ENCODE measurements at regions not wholly inside any gene's neighbourhood (a gene's known extent, or its start where the extent isn't known, plus 50 kb on each side); places are given as distances from the start of the nearest gene placed in this dataset.

- DNase-seq (ENCODE audit: low read depth in 2 of 2) = no peak
Measured at GRCh38 chr14:55500219-55500701, 59.8 kb upstream of the TBPL2 start.

- DNase-seq (ENCODE audit: low read depth in 2 of 2) = no peak
Measured at GRCh38 chr14:55500708-55501107, 60.3 kb upstream of the TBPL2 start.

- DNase-seq (ENCODE audit: low read depth in 2 of 2) = no peak
Measured at GRCh38 chr14:55502746-55503284, 62.4 kb upstream of the TBPL2 start.

DNA sequence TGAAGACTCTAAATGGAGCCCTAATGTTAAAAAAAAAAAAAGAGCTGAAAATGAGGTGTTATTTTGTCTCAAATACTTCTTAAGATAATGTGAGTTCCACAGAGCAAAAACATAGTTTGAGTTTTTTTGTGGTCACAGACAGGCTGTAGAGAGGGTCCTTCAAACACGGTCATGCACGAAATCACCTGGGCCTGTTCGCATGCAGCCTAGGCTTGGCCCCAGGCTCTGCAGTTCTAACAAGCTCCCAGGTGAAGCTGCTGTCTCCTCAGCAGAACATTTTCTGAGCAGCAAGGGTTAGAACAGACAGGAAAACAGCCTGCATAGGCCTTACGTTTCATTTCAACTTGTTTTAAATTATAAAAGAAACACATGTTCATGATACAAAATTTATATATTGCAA lies 65.4 kb upstream of the TBPL2 start:
- DNase-seq (ENCODE audit: low read depth in 2 of 2) = no peak

GRCh38 chr14:55508676-55509075 lies 68.3 kb upstream of the TBPL2 start:
- no peak for DNase-seq (ENCODE audit: low read depth in 2 of 2)

DNA sequence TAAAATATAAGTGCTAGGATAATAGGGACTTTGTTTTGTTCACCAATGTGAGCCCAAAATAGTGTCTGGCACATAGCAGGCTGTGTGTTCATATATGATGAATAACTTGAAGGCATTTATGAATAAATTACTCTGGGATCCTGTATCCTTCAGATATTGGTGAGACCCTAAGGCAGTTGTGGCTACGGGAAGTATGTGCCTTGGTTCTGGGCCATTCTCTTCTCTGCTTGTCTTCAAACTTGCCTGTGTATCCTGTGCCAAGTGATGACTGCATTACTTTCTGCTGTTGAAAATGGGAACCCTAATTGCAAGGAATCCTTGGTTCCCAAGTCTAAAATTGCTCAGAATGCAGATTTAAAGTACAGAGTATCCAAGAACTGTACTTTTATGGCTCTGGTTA lies 67.6 kb upstream of the KTN1 start:
- DNase-seq (ENCODE audit: low read depth in 2 of 2) = no peak

DNA sequence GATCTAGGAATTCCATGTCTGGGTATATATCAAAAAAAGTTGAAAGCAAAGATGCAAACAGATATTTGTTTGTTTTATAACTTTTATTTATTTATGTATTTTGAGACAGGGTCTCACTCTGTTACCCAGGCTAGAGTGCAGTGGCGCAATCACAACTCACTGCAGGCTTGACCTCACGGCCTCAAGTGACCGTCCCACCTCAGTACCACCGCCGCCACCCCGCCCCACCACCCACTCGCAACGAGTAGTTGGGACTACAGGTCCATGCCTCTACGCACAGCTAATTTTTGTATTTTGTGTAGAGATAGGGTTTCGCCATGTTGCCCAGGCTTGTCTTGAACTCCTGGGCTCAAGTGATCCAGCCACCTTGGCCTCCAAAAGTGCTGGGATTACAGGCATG lies 66.5 kb upstream of the KTN1 start:
- DNase-seq (ENCODE audit: low read depth in 2 of 2) = no peak

DNA sequence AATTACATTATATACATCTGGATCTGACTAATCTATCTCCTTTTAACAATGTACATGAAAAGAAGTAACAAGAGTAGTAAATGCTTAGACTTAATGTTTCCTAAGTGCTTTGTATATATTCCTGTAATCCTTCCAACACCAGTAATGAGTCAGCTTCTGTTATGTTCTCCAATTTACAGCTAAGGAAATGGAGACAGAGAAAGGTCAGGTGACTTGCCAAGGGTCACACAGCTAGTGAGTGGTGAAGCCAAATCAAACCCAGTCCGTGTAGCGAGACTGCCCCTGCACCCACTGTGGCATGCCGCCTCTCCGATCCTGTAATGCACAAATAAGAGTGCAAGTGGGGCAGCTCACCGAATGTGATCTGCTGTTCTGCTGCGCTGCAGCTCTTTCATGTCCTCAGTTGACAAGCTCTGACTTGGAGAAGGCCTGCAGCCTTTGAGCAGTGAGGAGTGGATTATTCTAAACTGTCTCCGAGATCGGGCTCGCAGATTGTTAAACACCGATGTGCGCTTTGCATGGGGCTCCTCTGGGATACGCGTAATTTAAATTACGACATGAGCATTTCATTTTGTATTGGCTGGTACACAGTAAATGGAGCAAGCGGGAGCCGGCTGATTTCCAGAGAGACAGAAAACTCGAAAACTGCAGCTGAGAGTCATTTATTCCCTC lies 65.1 kb upstream of the KTN1 start:
- peak; percentile 73 to 91 for DNase-seq (ENCODE audit: low read depth in 2 of 2)

DNA sequence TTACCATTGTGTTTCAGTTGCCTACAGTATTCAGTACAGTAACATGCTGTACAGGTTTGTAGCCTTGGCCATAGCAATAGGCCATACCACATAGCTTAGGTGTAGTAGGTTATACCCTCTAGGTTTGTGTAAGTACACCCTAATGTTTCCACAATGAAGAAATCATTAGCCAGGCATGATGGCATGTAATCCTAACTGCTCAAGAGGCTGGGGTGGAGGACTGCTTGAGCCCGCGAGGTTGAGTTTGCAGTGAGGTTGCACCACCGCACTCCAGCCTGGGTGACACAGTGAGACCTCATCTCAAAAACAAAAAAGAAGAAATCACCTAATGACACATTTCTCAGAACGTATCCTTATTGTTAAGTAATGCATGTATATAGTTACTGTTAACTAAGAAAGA lies 63.2 kb upstream of the KTN1 start:
- DNase-seq (ENCODE audit: low read depth in 2 of 2) = no peak

GRCh38 chr14:55518391-55518790 lies 61.6 kb upstream of the KTN1 start:
- DNase-seq (ENCODE audit: low read depth in 2 of 2) = peak in 1 of 2 donors; percentile 33

- no peak for DNase-seq (ENCODE audit: low read depth in 2 of 2)
Measured at GRCh38 chr14:55519473-55520080, 60.4 kb upstream of the KTN1 start.

DNA sequence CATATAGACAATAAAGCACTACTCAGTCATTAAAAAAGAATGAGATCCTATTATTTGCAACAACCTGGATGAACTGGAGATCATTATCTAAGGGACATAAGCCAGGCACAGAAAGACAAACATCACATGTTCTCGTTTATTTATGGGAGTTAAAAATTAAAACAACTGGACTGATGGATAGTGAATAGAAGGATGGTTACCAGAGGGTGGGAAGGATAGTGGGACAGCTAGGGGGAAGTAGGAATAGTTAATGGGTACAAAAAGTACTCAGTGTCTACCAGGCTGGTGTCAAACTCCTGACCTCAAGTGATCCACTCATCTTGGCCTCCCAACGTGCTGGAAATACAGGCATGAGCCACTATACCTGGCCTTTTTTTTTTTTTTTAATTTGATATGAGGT lies 56.7 kb upstream of the KTN1 start:
- no peak for DNase-seq (ENCODE audit: low read depth in 2 of 2)
